HG02870 (cell line): ENCODE measurements at regions not wholly inside any gene's neighbourhood (a gene's known extent, or its start where the extent isn't known, plus 50 kb on each side); places are given as distances from the start of the nearest gene placed in this dataset.

Experiments used
- ATAC-seq: cut with Tn5 transposase; IDR thresholded peaks from one replicate; pipeline ENCODE4 v1.9.1; 2021; ENCODE audit warnings: mild to moderate bottlenecking, moderate library complexity; ENCODE audit not compliant: unreplicated experiment

- no peak for ATAC-seq
Observed at GRCh38 chr7:18151422-18151821, 123.8 kb upstream of the PRPS1L1 start.

- no peak for ATAC-seq
Observed at GRCh38 chr7:18153183-18153748, 125.6 kb upstream of the PRPS1L1 start.

- ATAC-seq = no peak
Observed at GRCh38 chr7:18154726-18155125, 127.1 kb upstream of the PRPS1L1 start.

- no peak for ATAC-seq
Observed at GRCh38 chr7:18157233-18157632, 129.6 kb upstream of the PRPS1L1 start.

GRCh38 chr7:18162657-18163056 is 135.0 kb upstream of the PRPS1L1 start:
- no peak for ATAC-seq

GRCh38 chr7:18163091-18163490 is 135.4 kb upstream of the PRPS1L1 start:
- no peak for ATAC-seq

- no peak for ATAC-seq
Observed at GRCh38 chr7:18165166-18165565, 137.5 kb upstream of the PRPS1L1 start.

GRCh38 chr7:18166002-18166401 is 138.4 kb upstream of the PRPS1L1 start:
- ATAC-seq = no peak

GRCh38 chr7:18167815-18168214 is 140.2 kb upstream of the PRPS1L1 start:
- ATAC-seq = no peak

GRCh38 chr7:18174996-18175395 is 147.3 kb upstream of the PRPS1L1 start:
- ATAC-seq = no peak

- no peak for ATAC-seq
Observed at GRCh38 chr7:18175801-18176450, 148.3 kb upstream of the PRPS1L1 start.

GRCh38 chr7:18177129-18177814 is 149.6 kb upstream of the PRPS1L1 start:
- ATAC-seq = peak; percentile 6

GRCh38 chr7:18177815-18178660 is 150.4 kb upstream of the PRPS1L1 start:
- ATAC-seq = peak; percentile 88

GRCh38 chr7:18179093-18179492 is 151.4 kb upstream of the PRPS1L1 start:
- no peak for ATAC-seq

GRCh38 chr7:18180685-18181084 is 153.0 kb upstream of the PRPS1L1 start:
- no peak for ATAC-seq

GRCh38 chr7:18189500-18190126 is 162.0 kb upstream of the PRPS1L1 start:
- no peak for ATAC-seq

- ATAC-seq = no peak
Observed at GRCh38 chr7:18191341-18191740, 163.7 kb upstream of the PRPS1L1 start.

- no peak for ATAC-seq
Observed at GRCh38 chr7:18191862-18192625, 164.4 kb upstream of the PRPS1L1 start.

- no peak for ATAC-seq
Observed at GRCh38 chr7:18194616-18195015, 167.0 kb upstream of the PRPS1L1 start.

- ATAC-seq = no peak
Observed at GRCh38 chr7:18196638-18197037, 169.0 kb upstream of the PRPS1L1 start.
